ENCODE measurements at regions not wholly inside any gene's neighbourhood (a gene's known extent, or its start where the extent isn't known, plus 50 kb on each side); places are given as distances from the start of the nearest gene placed in this dataset.

DNA sequence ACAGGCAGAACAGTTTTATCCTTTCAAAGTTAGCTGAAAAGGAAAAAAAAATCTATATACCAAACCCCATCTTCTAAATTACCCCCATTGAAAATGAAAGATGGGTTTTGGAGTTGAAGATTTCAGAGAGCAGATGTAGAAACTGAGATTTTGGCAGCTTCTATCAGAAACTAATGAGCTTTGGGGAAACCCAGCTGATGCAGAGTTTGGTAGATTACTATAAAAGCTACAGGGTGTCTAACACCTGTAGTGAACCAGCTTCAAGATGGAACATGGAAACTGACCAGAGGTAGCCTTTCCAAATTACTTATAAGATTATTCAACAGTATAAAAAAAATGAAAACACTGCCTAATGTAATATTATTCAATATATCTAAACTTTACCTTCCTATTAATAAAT is 583.1 kb downstream of the XIRP2 start:
- H3K27me3 ChIP-seq (ENCODE audit: control insufficient read depth in 4 of 4, insufficient read depth in 4 of 4, low read length in 3 of 4), result no peaks in the 10 kb centered on the region
- DNase-seq (ENCODE audit: low spot score), result no peak
- no peak overlapping the region for H3K27ac ChIP-seq (ENCODE audit: low read depth in 1 of 2, low read length in 2 of 2)
- TF ChIP-seq HNF4A (conservative IDR thresholded peaks at IDR 0.05) (no peak), EGR1 (IDR thresholded peaks at IDR 0.05; ENCODE audit: low read depth in 2 of 2) (no peak), SP1 (IDR thresholded peaks at IDR 0.05) (no peak), JUND (IDR thresholded peaks at IDR 0.05) (no peak), FOXA2 (IDR thresholded peaks at IDR 0.05) (no peak), RXRA (IDR thresholded peaks at IDR 0.05) (no peak), YY1 (IDR thresholded peaks at IDR 0.05) (no peak), TAF1 (conservative IDR thresholded peaks at IDR 0.05) (no peak), FOXA1 (IDR thresholded peaks at IDR 0.05) (no peak), ATF3 (IDR thresholded peaks at IDR 0.05) (no peak), REST (IDR thresholded peaks at IDR 0.05) (no peak), GABPA (IDR thresholded peaks at IDR 0.05 in 1 of 2, conservative IDR thresholded peaks at IDR 0.05 in 1 of 2) (no peak), RAD21 (IDR thresholded peaks at IDR 0.05) (no peak), NR2F2 (IDR thresholded peaks at IDR 0.05) (no peak), HNF4G (IDR thresholded peaks at IDR 0.05) (no peak)
- TF ChIP-seq, protein P1, sequence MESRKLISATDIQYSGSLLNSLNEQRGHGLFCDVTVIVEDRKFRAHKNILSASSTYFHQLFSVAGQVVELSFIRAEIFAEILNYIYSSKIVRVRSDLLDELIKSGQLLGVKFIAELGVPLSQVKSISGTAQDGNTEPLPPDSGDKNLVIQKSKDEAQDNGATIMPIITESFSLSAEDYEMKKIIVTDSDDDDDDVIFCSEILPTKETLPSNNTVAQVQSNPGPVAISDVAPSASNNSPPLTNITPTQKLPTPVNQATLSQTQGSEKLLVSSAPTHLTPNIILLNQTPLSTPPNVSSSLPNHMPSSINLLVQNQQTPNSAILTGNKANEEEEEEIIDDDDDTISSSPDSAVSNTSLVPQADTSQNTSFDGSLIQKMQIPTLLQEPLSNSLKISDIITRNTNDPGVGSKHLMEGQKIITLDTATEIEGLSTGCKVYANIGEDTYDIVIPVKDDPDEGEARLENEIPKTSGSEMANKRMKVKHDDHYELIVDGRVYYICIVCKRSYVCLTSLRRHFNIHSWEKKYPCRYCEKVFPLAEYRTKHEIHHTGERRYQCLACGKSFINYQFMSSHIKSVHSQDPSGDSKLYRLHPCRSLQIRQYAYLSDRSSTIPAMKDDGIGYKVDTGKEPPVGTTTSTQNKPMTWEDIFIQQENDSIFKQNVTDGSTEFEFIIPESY (IDR thresholded peaks at IDR 0.05), result no peak
- TF ChIP-seq, protein P2, sequence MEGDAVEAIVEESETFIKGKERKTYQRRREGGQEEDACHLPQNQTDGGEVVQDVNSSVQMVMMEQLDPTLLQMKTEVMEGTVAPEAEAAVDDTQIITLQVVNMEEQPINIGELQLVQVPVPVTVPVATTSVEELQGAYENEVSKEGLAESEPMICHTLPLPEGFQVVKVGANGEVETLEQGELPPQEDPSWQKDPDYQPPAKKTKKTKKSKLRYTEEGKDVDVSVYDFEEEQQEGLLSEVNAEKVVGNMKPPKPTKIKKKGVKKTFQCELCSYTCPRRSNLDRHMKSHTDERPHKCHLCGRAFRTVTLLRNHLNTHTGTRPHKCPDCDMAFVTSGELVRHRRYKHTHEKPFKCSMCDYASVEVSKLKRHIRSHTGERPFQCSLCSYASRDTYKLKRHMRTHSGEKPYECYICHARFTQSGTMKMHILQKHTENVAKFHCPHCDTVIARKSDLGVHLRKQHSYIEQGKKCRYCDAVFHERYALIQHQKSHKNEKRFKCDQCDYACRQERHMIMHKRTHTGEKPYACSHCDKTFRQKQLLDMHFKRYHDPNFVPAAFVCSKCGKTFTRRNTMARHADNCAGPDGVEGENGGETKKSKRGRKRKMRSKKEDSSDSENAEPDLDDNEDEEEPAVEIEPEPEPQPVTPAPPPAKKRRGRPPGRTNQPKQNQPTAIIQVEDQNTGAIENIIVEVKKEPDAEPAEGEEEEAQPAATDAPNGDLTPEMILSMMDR (IDR thresholded peaks at IDR 0.05; ENCODE audit: low read depth, low read length, missing input control), result no peak
- TF ChIP-seq, protein P3, sequence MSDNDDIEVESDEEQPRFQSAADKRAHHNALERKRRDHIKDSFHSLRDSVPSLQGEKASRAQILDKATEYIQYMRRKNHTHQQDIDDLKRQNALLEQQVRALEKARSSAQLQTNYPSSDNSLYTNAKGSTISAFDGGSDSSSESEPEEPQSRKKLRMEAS (IDR thresholded peaks at IDR 0.05), result no peak
- no peak overlapping the region for H3K4me3 ChIP-seq (ENCODE audit: low read depth in 1 of 3, low read length in 3 of 3)
- H3K9ac ChIP-seq (ENCODE audit: low read depth in 1 of 2, low read length in 2 of 2), result no peak overlapping the region
- no peaks in the 10 kb centered on the region for H3K4me1 ChIP-seq (ENCODE audit: control insufficient read depth in 4 of 4, insufficient read depth in 4 of 4, low read length in 3 of 4)
- peaks cover 0 to 1% (median 0%) of the 10 kb centered on the region in 4 donors for H3K36me3 ChIP-seq (ENCODE audit: control insufficient read depth in 4 of 4, insufficient read depth in 3 of 4, low read depth in 1 of 4, low read length in 3 of 4)
- no peaks in the 10 kb centered on the region for H3K9me3 ChIP-seq (ENCODE audit: control insufficient read depth in 4 of 4, low read length in 3 of 4)
